Mesenchymal stem cell (in vitro differentiated cells and primary cell): ENCODE measurements at regions not wholly inside any gene's neighbourhood (a gene's known extent, or its start where the extent isn't known, plus 50 kb on each side); places are given as distances from the start of the nearest gene placed in this dataset.

Source experiments
- DNase-seq: peaks from one replicate; pipeline ENCODE4 v3.0.0-alpha.2; 2013
- H2AFZ ChIP-seq: one replicate; pipeline ENCODE4 v1.6.1; 2013; ENCODE audit warnings: low read depth, mild to moderate bottlenecking, control low read depth, inconsistent platforms, low read length, moderate library complexity
- H2AK5ac ChIP-seq: 2 replicates; pipeline ENCODE4 v1.6.1; 2013; ENCODE audit warnings: low read length, moderate library complexity, mild to moderate bottlenecking, inconsistent platforms; ENCODE audit not compliant: severe bottlenecking
- H2BK120ac ChIP-seq: one replicate; pipeline ENCODE4 v1.6.1; 2013; ENCODE audit warnings: low read depth, mild to moderate bottlenecking, inconsistent platforms, low read length, moderate library complexity
- H2BK12ac ChIP-seq, 2 experiments: one replicate each; pipeline ENCODE4 v1.6.1; 2013; ENCODE audit warnings: inconsistent platforms in 2 of 2, low read length in 2 of 2, mild to moderate bottlenecking in 2 of 2, moderate library complexity in 2 of 2, control low read depth in 1 of 2
- H2BK15ac ChIP-seq: one replicate; pipeline ENCODE4 v1.6.1; 2013; ENCODE audit warnings: mild to moderate bottlenecking, low read depth, inconsistent platforms; ENCODE audit not compliant: poor library complexity, severe bottlenecking
- H2BK5ac ChIP-seq: 2 replicates; pipeline ENCODE4 v1.6.1; 2013; ENCODE audit warnings: low read depth, mild to moderate bottlenecking, low read length, control low read depth, inconsistent platforms; ENCODE audit not compliant: poor library complexity, severe bottlenecking
- H3K14ac ChIP-seq, 2 experiments: one replicate each; pipeline ENCODE4 v1.6.1; 2013; ENCODE audit warnings: inconsistent platforms in 2 of 2, low read length in 2 of 2, control low read depth in 1 of 2, mild to moderate bottlenecking in 1 of 2, moderate library complexity in 1 of 2
- H3K18ac ChIP-seq, 2 experiments: one replicate each; pipeline ENCODE4 v1.6.1; 2013; ENCODE audit warnings: inconsistent platforms in 2 of 2, low read length in 2 of 2, control low read depth in 1 of 2, low read depth in 1 of 2, mild to moderate bottlenecking in 1 of 2
- H3K23ac ChIP-seq, 2 experiments: one replicate each; pipeline ENCODE4 v1.6.1; 2013; ENCODE audit warnings: inconsistent platforms in 2 of 2, low read length in 2 of 2, mild to moderate bottlenecking in 2 of 2, moderate library complexity in 2 of 2, control low read depth in 1 of 2
- H3K27ac ChIP-seq: 2 replicates; pipeline ENCODE4 v1.5.1; 2013; ENCODE audit warnings: mild to moderate bottlenecking, moderate library complexity, low read length, control low read depth, inconsistent platforms; ENCODE audit not compliant: poor library complexity, severe bottlenecking
- H3K27me3 ChIP-seq, 2 experiments: 2 replicates each; pipeline versions ENCODE4 v1.6.1 to v1.7.0; 2013; ENCODE audit warnings: low read length in 2 of 2, mild to moderate bottlenecking in 2 of 2, moderate library complexity in 2 of 2, control low read depth in 1 of 2, inconsistent platforms in 1 of 2; ENCODE audit not compliant: control insufficient read depth in 1 of 2, insufficient read depth in 1 of 2
- H3K36me3 ChIP-seq, 2 experiments: 2 replicates each; pipeline versions ENCODE4 v1.6.1 to v1.7.0; 2013; ENCODE audit warnings: low read length in 2 of 2, control low read depth in 1 of 2, inconsistent platforms in 1 of 2, low read depth in 1 of 2, mild to moderate bottlenecking in 1 of 2; ENCODE audit not compliant: insufficient read depth in 2 of 2, control insufficient read depth in 1 of 2
- H3K4ac ChIP-seq, 2 experiments: one replicate each; pipeline ENCODE4 v1.6.1; 2013; ENCODE audit warnings: inconsistent platforms in 2 of 2, low read length in 2 of 2, mild to moderate bottlenecking in 2 of 2, moderate library complexity in 2 of 2, control low read depth in 1 of 2, low read depth in 1 of 2
- H3K4me1 ChIP-seq: 2 replicates; pipeline ENCODE4 v1.6.1; 2013; ENCODE audit warnings: low read depth, low read length, control low read depth; ENCODE audit not compliant: control insufficient read depth, insufficient read depth
- H3K4me2 ChIP-seq: 2 replicates; pipeline ENCODE4 v1.6.1; 2013; ENCODE audit warnings: low read length, mild to moderate bottlenecking, inconsistent platforms; ENCODE audit not compliant: poor library complexity, severe bottlenecking
- H3K4me3 ChIP-seq, 2 experiments: 2 replicates each; pipeline versions ENCODE4 v1.5.1 to v1.7.0; 2013; ENCODE audit warnings: low read length in 2 of 2, mild to moderate bottlenecking in 2 of 2, control low read depth in 1 of 2, low read depth in 1 of 2; ENCODE audit not compliant: insufficient read depth in 1 of 2
- H3K79me1 ChIP-seq: replicated peaks from 2 replicates; pipeline ENCODE4 v1.6.1; 2013; ENCODE audit warnings: mild to moderate bottlenecking, control low read depth, low read length, inconsistent platforms; ENCODE audit not compliant: poor library complexity, severe bottlenecking
- H3K9ac ChIP-seq: 2 replicates; pipeline ENCODE4 v1.7.0; 2013; ENCODE audit warnings: mild to moderate bottlenecking, low read length, moderate library complexity
- H3K9me3 ChIP-seq: 2 replicates; pipeline ENCODE4 v1.7.0; 2013; ENCODE audit warnings: mild to moderate bottlenecking, low read length; ENCODE audit not compliant: control insufficient read depth
- H4K8ac ChIP-seq: one replicate; pipeline ENCODE4 v1.6.1; 2013; ENCODE audit warnings: inconsistent platforms, mild to moderate bottlenecking, low read length, moderate library complexity
- H4K91ac ChIP-seq: one replicate; pipeline ENCODE4 v1.6.1; 2013; ENCODE audit warnings: mild to moderate bottlenecking, low read length, inconsistent platforms
- WGBS: methylation state at CpG from one replicate; pipeline ENCODE4 v1.1.7; 2013; ENCODE audit warnings: mixed read lengths; 5-methylcytosine and 5-hydroxymethylcytosine counted together

DNA sequence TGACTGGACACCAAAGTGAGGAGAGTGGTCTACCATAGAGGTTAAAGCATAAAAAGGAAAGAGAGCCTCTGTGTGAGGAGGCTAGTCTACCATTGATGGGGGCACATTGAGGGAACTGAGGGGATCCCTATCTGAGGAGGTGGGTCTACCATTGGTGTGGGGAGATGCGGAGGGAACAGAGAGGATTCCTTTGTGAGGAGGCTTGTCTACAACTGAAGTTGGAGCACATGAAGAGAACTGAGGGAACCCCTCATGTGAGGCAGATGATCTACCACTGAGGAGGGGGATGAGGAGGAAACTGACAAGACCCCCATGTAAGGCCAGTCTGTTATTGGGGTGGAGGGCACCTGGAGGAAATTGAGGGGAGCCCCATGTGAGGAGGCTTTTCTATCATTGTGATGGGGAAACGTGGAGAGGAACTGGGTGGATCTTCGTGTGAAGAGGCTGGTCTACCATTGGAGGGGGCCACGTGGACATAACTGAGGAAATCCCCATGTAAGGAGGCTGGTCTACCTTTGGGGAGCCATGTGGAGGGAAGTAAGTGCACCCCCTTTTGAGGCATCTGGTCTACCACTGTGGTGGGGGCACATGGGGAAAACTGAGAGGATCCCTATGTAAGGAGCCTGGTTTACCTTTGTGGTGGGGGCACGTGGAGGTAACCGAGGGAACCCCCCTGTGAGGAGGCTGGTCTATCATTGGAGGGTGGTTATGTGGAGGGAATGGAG, 160.1 kb downstream of the FBLN2 start:
- H3K23ac ChIP-seq: no peak overlapping the region
- no peak overlapping the region for H3K4me3 ChIP-seq
- H2BK12ac ChIP-seq: no peak overlapping the region
- H3K4me1 ChIP-seq: no peaks in the 10 kb centered on the region
- H2BK5ac ChIP-seq: no peak overlapping the region
- H2AK5ac ChIP-seq: no peak overlapping the region
- H3K9ac ChIP-seq: no peak overlapping the region
- no peaks in the 10 kb centered on the region for H3K36me3 ChIP-seq
- H2BK15ac ChIP-seq: no peak overlapping the region
- no peak overlapping the region for H3K18ac ChIP-seq
- H3K4me2 ChIP-seq: no peak overlapping the region
- no peak overlapping the region for H4K91ac ChIP-seq
- H3K27ac ChIP-seq: no peak overlapping the region
- no peak overlapping the region for H4K8ac ChIP-seq
- no peak overlapping the region for H2BK120ac ChIP-seq
- H3K27me3 ChIP-seq: no peaks in the 10 kb centered on the region
- no peak overlapping the region for H2AFZ ChIP-seq
- H3K9me3 ChIP-seq: no peaks in the 10 kb centered on the region
- no peak overlapping the region for H3K14ac ChIP-seq
- H3K79me1 ChIP-seq: no peaks in the 10 kb centered on the region
- no peak for DNase-seq
- 42% methylated on average over 6 of the region's 6 CpGs for WGBS
- H3K4ac ChIP-seq: no peak overlapping the region

DNA sequence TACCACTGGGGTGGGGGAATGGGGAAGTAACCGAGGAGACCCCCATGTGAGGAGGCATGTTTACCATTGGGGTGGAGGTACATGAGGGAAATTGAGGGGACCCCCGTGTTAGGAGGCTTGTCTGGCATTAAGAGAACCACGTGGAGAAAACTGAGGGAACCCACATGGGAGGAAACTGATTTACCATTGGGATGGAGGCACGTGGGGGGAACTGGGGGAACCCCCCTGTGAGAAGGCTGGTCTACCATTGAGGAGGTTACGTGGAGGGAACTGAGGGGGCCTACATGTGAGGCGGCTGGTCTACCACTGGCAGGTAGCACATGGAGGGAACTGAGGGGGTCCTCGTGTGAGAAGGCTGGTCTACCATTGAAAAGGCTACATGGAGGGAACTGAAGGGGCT, 159.4 kb downstream of the FBLN2 start:
- H3K9me3 ChIP-seq: no peaks in the 10 kb centered on the region

GRCh38 chr3:13707456-13707855, 158.5 kb downstream of the FBLN2 start:
- no peak overlapping the region for H3K9ac ChIP-seq
- no peak overlapping the region for H3K23ac ChIP-seq
- no peak overlapping the region for H3K27ac ChIP-seq
- H3K27me3 ChIP-seq: no peaks in the 10 kb centered on the region
- H3K4me2 ChIP-seq: no peak overlapping the region
- no peak overlapping the region for H2BK15ac ChIP-seq
- H2AFZ ChIP-seq: no peak overlapping the region
- H3K4me3 ChIP-seq: no peak overlapping the region
- no peak overlapping the region for H2AK5ac ChIP-seq
- 65% methylated on average over 5 of the region's 5 CpGs for WGBS
- H3K9me3 ChIP-seq: no peaks in the 10 kb centered on the region
- H3K36me3 ChIP-seq: no peaks in the 10 kb centered on the region
- no peak overlapping the region for H4K91ac ChIP-seq
- H4K8ac ChIP-seq: no peak overlapping the region
- H2BK5ac ChIP-seq: no peak overlapping the region
- H3K4me1 ChIP-seq: no peaks in the 10 kb centered on the region
- no peak for DNase-seq
- H2BK120ac ChIP-seq: no peak overlapping the region
- no peak overlapping the region for H3K18ac ChIP-seq
- no peak overlapping the region for H2BK12ac ChIP-seq
- H3K79me1 ChIP-seq: no peaks in the 10 kb centered on the region
- H3K14ac ChIP-seq: no peak overlapping the region
- H3K4ac ChIP-seq: no peak overlapping the region

More for the DNA sequence above, 159.4 kb downstream of the FBLN2 start:
- Histone ChIP-seq H2AK5ac (no peak overlapping the region), H2AFZ (no peak overlapping the region), H4K91ac (no peak overlapping the region), H3K4me2 (no peak overlapping the region), H2BK120ac (no peak overlapping the region), H3K4me1 (no peaks in the 10 kb centered on the region), H2BK5ac (no peak overlapping the region), H3K4me3 (no peak overlapping the region), H2BK12ac (no peak overlapping the region), H3K9ac (no peak overlapping the region), H3K79me1 (no peaks in the 10 kb centered on the region), H3K14ac (no peak overlapping the region), H3K4ac (no peak overlapping the region), H3K18ac (no peak overlapping the region), H3K23ac (no peak overlapping the region), H2BK15ac (no peak overlapping the region), H4K8ac (no peak overlapping the region), H3K27ac (no peak overlapping the region), H3K27me3 (no peaks in the 10 kb centered on the region), H3K36me3 (no peaks in the 10 kb centered on the region)
- DNase-seq: no peak
- 53% methylated on average over 7 of the region's 7 CpGs for WGBS

DNA sequence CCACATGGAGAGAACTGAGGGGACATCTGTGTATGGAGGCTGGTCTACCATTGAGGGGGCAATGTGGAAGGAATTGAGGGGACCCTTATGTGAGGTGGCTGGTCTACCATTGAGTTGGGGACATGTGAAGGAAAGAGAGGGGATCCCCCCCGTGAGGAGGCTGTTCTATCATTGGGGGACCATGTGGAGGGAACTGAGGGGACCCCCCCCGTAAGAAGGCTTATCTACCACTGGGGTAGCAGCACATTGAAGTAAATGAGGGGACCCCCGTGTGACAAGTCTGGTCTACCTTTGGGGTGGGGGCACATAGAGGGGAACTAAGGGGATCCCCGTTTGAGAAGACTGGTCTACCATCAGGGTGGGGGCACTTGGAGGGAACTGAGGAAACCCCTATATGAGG, 158.0 kb downstream of the FBLN2 start:
- 53% methylated on average over 4 of the region's 4 CpGs for WGBS
- Histone ChIP-seq H2AFZ (no peak overlapping the region), H2BK15ac (no peak overlapping the region), H4K8ac (no peak overlapping the region), H3K4ac (no peak overlapping the region), H3K4me1 (no peaks in the 10 kb centered on the region), H2BK12ac (no peak overlapping the region), H3K27me3 (no peaks in the 10 kb centered on the region), H2BK5ac (no peak overlapping the region), H3K18ac (no peak overlapping the region), H3K4me2 (no peak overlapping the region), H2AK5ac (no peak overlapping the region), H3K4me3 (no peak overlapping the region), H4K91ac (no peak overlapping the region), H3K79me1 (no peaks in the 10 kb centered on the region), H3K14ac (no peak overlapping the region), H3K9ac (no peak overlapping the region), H3K27ac (no peak overlapping the region), H3K23ac (no peak overlapping the region), H3K36me3 (no peaks in the 10 kb centered on the region), H2BK120ac (no peak overlapping the region), H3K9me3 (no peaks in the 10 kb centered on the region)
- no peak for DNase-seq
